ENCODE measurements at regions not wholly inside any gene's neighbourhood (a gene's known extent, or its start where the extent isn't known, plus 50 kb on each side); places are given as distances from the start of the nearest gene placed in this dataset.
A peak's percentile ranks its signal among the peaks of the same experiment; 100 is the strongest.

- Mint-ChIP-seq H3K9me3 (no peaks in the 10 kb centered on the region), H3K27ac (no peak overlapping the region), H3K4me3 (peak overlapping the region; percentile 65), H3K36me3 (ENCODE audit: low read depth) (no peaks in the 10 kb centered on the region), H3K27me3 (peaks cover 59% of the 10 kb centered on the region), H3K4me1 (ENCODE audit: low read depth) (peaks cover 6% of the 10 kb centered on the region)
- POLR2A ChIA-PET = no interaction called here
- CTCF ChIA-PET = interaction anchor here (0.7 to 2.6 kb wide), 2 partner anchors 9 to 133 kb away, joined by 3 to 10 read pairs; no protein-coding TSS in a partner anchor
- peak; percentile 2 for DNase-seq
- intact Hi-C loops (cut with micrococcal nuclease) = no loop called here
- no peak for TF ChIP-seq CTCF (IDR thresholded peaks at IDR 0.05)
- no peak for ATAC-seq
Measured at GRCh38 chr6:56842686-56843475, 112.0 kb upstream of the BEND6 start.

GRCh38 chr6:56841751-56842150 lies 113.2 kb upstream of the BEND6 start:
- no peaks in the 10 kb centered on the region for H3K36me3 Mint-ChIP-seq (ENCODE audit: low read depth)
- no peak overlapping the region for H3K4me3 Mint-ChIP-seq
- ChIA-PET POLR2A (no interaction called here), CTCF (interaction anchor here (2.6 kb wide), 1 partner anchor 10 kb away, joined by 10 read pairs; no protein-coding TSS in a partner anchor)
- TF ChIP-seq CTCF (IDR thresholded peaks at IDR 0.05) = no peak
- ATAC-seq = no peak
- no peak for DNase-seq
- intact Hi-C loops (cut with micrococcal nuclease) = no loop called here
- peaks cover 6% of the 10 kb centered on the region for H3K4me1 Mint-ChIP-seq (ENCODE audit: low read depth)
- peaks cover 61% of the 10 kb centered on the region for H3K27me3 Mint-ChIP-seq
- no peaks in the 10 kb centered on the region for H3K9me3 Mint-ChIP-seq
- H3K27ac Mint-ChIP-seq = no peak overlapping the region

GRCh38 chr6:56841381-56841749 lies 113.5 kb upstream of the BEND6 start:
- ATAC-seq (no peak), DNase-seq (no peak)
- Mint-ChIP-seq H3K9me3 (no peaks in the 10 kb centered on the region), H3K36me3 (ENCODE audit: low read depth) (no peaks in the 10 kb centered on the region), H3K4me1 (ENCODE audit: low read depth) (peaks cover 6% of the 10 kb centered on the region), H3K27ac (no peak overlapping the region), H3K4me3 (no peak overlapping the region), H3K27me3 (peaks cover 57% of the 10 kb centered on the region)
- ChIA-PET POLR2A (no interaction called here), CTCF (interaction anchor here (2.6 kb wide), 1 partner anchor 10 kb away, joined by 10 read pairs; no protein-coding TSS in a partner anchor)
- TF ChIP-seq CTCF (IDR thresholded peaks at IDR 0.05) = no peak
- intact Hi-C loops (cut with micrococcal nuclease) = no loop called here

GRCh38 chr6:56840467-56841380 lies 114.2 kb upstream of the BEND6 start:
- ATAC-seq = no peak
- Mint-ChIP-seq H3K27ac (no peak overlapping the region), H3K36me3 (ENCODE audit: low read depth) (no peaks in the 10 kb centered on the region), H3K9me3 (no peaks in the 10 kb centered on the region), H3K4me3 (no peak overlapping the region), H3K4me1 (ENCODE audit: low read depth) (peaks cover 6% of the 10 kb centered on the region), H3K27me3 (peaks cover 55% of the 10 kb centered on the region)
- intact Hi-C loops (cut with micrococcal nuclease) = no loop called here
- ChIA-PET POLR2A (no interaction called here), CTCF (interaction anchor here (2.6 kb wide), 1 partner anchor 11 kb away, joined by 10 read pairs; no protein-coding TSS in a partner anchor)
- no peak for TF ChIP-seq CTCF (IDR thresholded peaks at IDR 0.05)
- DNase-seq = no peak

All from activated CD8-positive, alpha-beta T cell treated with anti-CD3 and anti-CD28 coated beads for 36 hours (primary cell).